ENCODE measurements at regions not wholly inside any gene's neighbourhood (a gene's known extent, or its start where the extent isn't known, plus 50 kb on each side); places are given as distances from the start of the nearest gene placed in this dataset.

GRCh38 chr13:32849369-32849768 lies 166.9 kb upstream of the KL start:
- TF ChIP-seq POLR2A (IDR thresholded peaks at IDR 0.05) (no peak), CTCF (IDR thresholded peaks at IDR 0.05) (no peak), POLR2AphosphoS5 (IDR thresholded peaks at IDR 0.05) (no peak)

Measured in sigmoid colon (tissue), 4 donors.